GM04503 (cell line): ENCODE measurements at regions not wholly inside any gene's neighbourhood (a gene's known extent, or its start where the extent isn't known, plus 50 kb on each side); places are given as distances from the start of the nearest gene placed in this dataset.

Source experiments
- DNase-seq: peaks from one replicate; pipeline ENCODE4 v3.0.0-alpha.2; 2012; ENCODE audit warnings: low read depth

GRCh38 chr18:38115201-38115600 is 549.6 kb upstream of the CELF4 start:
- no peak for DNase-seq

GRCh38 chr18:38087538-38087937 is 521.9 kb upstream of the CELF4 start:
- DNase-seq = no peak

GRCh38 chr18:38081516-38081915 is 515.9 kb upstream of the CELF4 start:
- no peak for DNase-seq

GRCh38 chr18:38077229-38077628 is 511.6 kb upstream of the CELF4 start:
- no peak for DNase-seq

- no peak for DNase-seq
Measured at GRCh38 chr18:38076346-38077070, 510.9 kb upstream of the CELF4 start.

GRCh38 chr18:38074298-38074876 is 508.8 kb upstream of the CELF4 start:
- DNase-seq = no peak

GRCh38 chr18:38067821-38068220 is 502.2 kb upstream of the CELF4 start:
- DNase-seq = no peak

GRCh38 chr18:38067086-38067485 is 501.5 kb upstream of the CELF4 start:
- DNase-seq = no peak

GRCh38 chr18:38052879-38053590 is 487.4 kb upstream of the CELF4 start:
- no peak for DNase-seq

- no peak for DNase-seq
Measured at GRCh38 chr18:38047820-38048219, 482.2 kb upstream of the CELF4 start.

GRCh38 chr18:38046651-38047050 is 481.1 kb upstream of the CELF4 start:
- no peak for DNase-seq

GRCh38 chr18:38045845-38046244 is 480.2 kb upstream of the CELF4 start:
- DNase-seq = no peak

- no peak for DNase-seq
Measured at GRCh38 chr18:38042211-38042890, 476.8 kb upstream of the CELF4 start.

- no peak for DNase-seq
Measured at GRCh38 chr18:38038242-38038641, 472.6 kb upstream of the CELF4 start.

GRCh38 chr18:38035193-38035592 is 469.6 kb upstream of the CELF4 start:
- DNase-seq = no peak

GRCh38 chr18:38033282-38033681 is 467.7 kb upstream of the CELF4 start:
- no peak for DNase-seq

- no peak for DNase-seq
Measured at GRCh38 chr18:38032516-38032915, 466.9 kb upstream of the CELF4 start.

- no peak for DNase-seq
Measured at GRCh38 chr18:38028946-38029345, 463.3 kb upstream of the CELF4 start.

GRCh38 chr18:38025433-38026038 is 459.9 kb upstream of the CELF4 start:
- no peak for DNase-seq

GRCh38 chr18:38023871-38024270 is 458.3 kb upstream of the CELF4 start:
- no peak for DNase-seq

GRCh38 chr18:38022234-38022633 is 456.6 kb upstream of the CELF4 start:
- no peak for DNase-seq

GRCh38 chr18:38019292-38019691 is 453.7 kb upstream of the CELF4 start:
- DNase-seq = no peak
